ENCODE measurements at regions not wholly inside any gene's neighbourhood (a gene's known extent, or its start where the extent isn't known, plus 50 kb on each side); places are given as distances from the start of the nearest gene placed in this dataset.

DNA sequence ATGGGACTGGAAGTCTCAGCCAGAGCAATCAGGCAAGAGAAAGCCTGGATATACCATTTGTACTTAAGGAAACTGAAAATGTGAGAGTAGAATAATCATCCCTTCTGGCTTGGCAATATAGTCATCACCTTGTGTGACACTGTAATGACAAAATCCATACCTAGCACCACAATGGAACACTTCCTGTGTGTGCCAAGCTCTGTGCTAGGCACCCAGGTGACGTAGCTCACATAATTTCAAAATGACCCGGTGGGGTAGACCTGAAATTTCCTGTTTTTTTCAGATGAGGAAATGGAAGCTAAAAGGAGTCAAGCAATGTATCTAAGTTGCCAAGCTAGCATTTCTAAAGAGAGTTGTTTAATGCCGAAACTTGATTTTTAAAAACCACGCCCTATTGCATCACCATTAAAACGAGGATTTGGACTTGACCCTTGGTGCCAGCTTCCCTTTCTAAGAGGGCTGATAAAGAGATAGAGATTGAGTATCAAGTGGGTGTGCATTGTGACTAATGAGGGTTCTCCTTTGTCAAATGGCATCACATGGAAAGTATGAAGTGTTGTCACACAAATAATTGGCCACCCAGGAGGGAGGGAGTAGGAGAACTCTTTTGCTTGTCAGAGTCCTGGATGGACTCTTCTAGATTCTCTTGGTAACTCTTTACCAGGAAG lies 141.3 kb upstream of the PDZRN3 start:
- TF ChIP-seq POLR2A (IDR thresholded peaks at IDR 0.05) = no peak
- TF ChIP-seq, protein P1, sequence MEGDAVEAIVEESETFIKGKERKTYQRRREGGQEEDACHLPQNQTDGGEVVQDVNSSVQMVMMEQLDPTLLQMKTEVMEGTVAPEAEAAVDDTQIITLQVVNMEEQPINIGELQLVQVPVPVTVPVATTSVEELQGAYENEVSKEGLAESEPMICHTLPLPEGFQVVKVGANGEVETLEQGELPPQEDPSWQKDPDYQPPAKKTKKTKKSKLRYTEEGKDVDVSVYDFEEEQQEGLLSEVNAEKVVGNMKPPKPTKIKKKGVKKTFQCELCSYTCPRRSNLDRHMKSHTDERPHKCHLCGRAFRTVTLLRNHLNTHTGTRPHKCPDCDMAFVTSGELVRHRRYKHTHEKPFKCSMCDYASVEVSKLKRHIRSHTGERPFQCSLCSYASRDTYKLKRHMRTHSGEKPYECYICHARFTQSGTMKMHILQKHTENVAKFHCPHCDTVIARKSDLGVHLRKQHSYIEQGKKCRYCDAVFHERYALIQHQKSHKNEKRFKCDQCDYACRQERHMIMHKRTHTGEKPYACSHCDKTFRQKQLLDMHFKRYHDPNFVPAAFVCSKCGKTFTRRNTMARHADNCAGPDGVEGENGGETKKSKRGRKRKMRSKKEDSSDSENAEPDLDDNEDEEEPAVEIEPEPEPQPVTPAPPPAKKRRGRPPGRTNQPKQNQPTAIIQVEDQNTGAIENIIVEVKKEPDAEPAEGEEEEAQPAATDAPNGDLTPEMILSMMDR (IDR thresholded peaks at IDR 0.05) = no peak

All from esophagus squamous epithelium (tissue), 4 donors.